Loucy (cell line): ENCODE measurements at regions not wholly inside any gene's neighbourhood (a gene's known extent, or its start where the extent isn't known, plus 50 kb on each side); places are given as distances from the start of the nearest gene placed in this dataset.

Source experiments
- H2AFZ ChIP-seq: fragments of 200-600 bp; sonication (generic); 2 replicates; pipeline ENCODE4 v1.6.0; 2016; ENCODE audit warnings: antibody characterized with exemption, mild to moderate bottlenecking, low read length, moderate library complexity
- H3F3A ChIP-seq: fragments of 200-600 bp; 2 replicates; pipeline ENCODE4 v1.6.0; 2016; ENCODE audit warnings: antibody characterized with exemption, low read depth, mild to moderate bottlenecking
- H3K27me3 ChIP-seq: fragments of 200-600 bp; sonication (generic); 2 replicates; pipeline ENCODE4 v1.6.1; 2014; ENCODE audit warnings: low read length, mild to moderate bottlenecking; ENCODE audit not compliant: insufficient read depth, poor library complexity, severe bottlenecking
- H3K36me3 ChIP-seq: fragments of 200-600 bp; sonication (generic); 2 replicates; pipeline ENCODE4 v1.6.1; 2016; ENCODE audit warnings: low read length; ENCODE audit not compliant: insufficient read depth
- H3K4me1 ChIP-seq: fragments of 200-600 bp; sonication (generic); 2 replicates; pipeline ENCODE4 v1.5.1; 2014; ENCODE audit warnings: low read length, mild to moderate bottlenecking; ENCODE audit not compliant: insufficient read depth, poor library complexity, severe bottlenecking
- H3K4me2 ChIP-seq: fragments of 200-600 bp; sonication (generic); 2 replicates; pipeline ENCODE4 v1.6.0; 2014; ENCODE audit warnings: antibody characterized with exemption, low read length, low read depth, mild to moderate bottlenecking; ENCODE audit not compliant: poor library complexity, severe bottlenecking
- H3K4me3 ChIP-seq: fragments of 200-600 bp; sonication (generic); 2 replicates; pipeline ENCODE4 v1.5.1; 2014; ENCODE audit warnings: low read length, mild to moderate bottlenecking, mixed read lengths; ENCODE audit not compliant: poor library complexity, severe bottlenecking
- H3K79me2 ChIP-seq: fragments of 200-600 bp; sonication (generic); 2 replicates; pipeline ENCODE4 v1.6.1; 2014; ENCODE audit warnings: low read length; ENCODE audit not compliant: insufficient read depth
- H3K9ac ChIP-seq: fragments of 200-600 bp; sonication (generic); 2 replicates; pipeline ENCODE4 v1.6.0; 2014; ENCODE audit warnings: mild to moderate bottlenecking, low read depth, low read length, moderate library complexity; ENCODE audit not compliant: poor library complexity, severe bottlenecking
- H3K9me2 ChIP-seq: fragments of 200-600 bp; sonication (generic); replicated peaks from 2 replicates; pipeline ENCODE4 v1.6.1; 2016; ENCODE audit warnings: low read depth, low read length, mixed read lengths
- H3K9me3 ChIP-seq: fragments of 200-600 bp; sonication (generic); 2 replicates; pipeline ENCODE4 v1.6.1; 2014; ENCODE audit warnings: mild to moderate bottlenecking, antibody characterized with exemption, low read length, low read depth; ENCODE audit not compliant: insufficient read depth
- H4K20me1 ChIP-seq: fragments of 200-600 bp; sonication (generic); 2 replicates; pipeline ENCODE4 v1.6.0; 2014; ENCODE audit warnings: antibody characterized with exemption, low read length, mild to moderate bottlenecking; ENCODE audit not compliant: insufficient read depth, poor library complexity, severe bottlenecking
- EZH2phosphoT487 ChIP-seq: fragments of 200-600 bp; IDR thresholded peaks from 2 replicates; pipeline ENCODE4 v1.6.1; 2018; ENCODE audit warnings: antibody characterized with exemption, mild to moderate bottlenecking, moderate library complexity, borderline replicate concordance
- TF ChIP-seq, protein P1 (sequence below): fragments of 200-600 bp; sonication (generic); conservative IDR thresholded peaks from 2 replicates; pipeline ENCODE4 v1.5.1; 2014; ENCODE audit warnings: mild to moderate bottlenecking, antibody characterized with exemption, low read length

DNA sequence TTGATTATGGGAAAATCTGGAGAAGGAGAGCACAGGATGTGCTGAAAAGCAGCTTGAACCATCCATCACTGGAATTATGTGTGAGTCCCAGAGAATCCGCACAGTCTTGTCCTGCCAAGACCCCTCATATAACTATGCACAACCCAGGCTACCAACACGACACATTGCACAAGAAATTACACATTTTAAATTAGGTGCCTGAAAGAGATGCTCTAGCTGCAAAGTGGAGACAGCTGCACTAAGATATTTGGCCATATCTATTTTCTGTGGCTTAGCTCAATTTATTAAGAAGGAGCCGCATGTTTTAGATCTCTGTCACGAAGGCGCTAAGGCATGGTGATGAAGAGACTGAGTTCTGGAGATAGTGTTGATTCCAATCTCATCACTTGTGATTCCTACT lies 1308.4 kb downstream of the CDH8 start:
- no peaks in the 10 kb centered on the region for H3K9me2 ChIP-seq
- no peaks in the 10 kb centered on the region for H3K27me3 ChIP-seq
- no peaks in the 10 kb centered on the region for H3K36me3 ChIP-seq
- H3K4me2 ChIP-seq, result no peak overlapping the region
- no peaks in the 10 kb centered on the region for H3K4me1 ChIP-seq
- H3K9ac ChIP-seq, result no peak overlapping the region
- H3K79me2 ChIP-seq, result no peaks in the 10 kb centered on the region
- no peaks in the 10 kb centered on the region for H4K20me1 ChIP-seq
- no peak for TF ChIP-seq EZH2phosphoT487
- TF ChIP-seq, protein P1, sequence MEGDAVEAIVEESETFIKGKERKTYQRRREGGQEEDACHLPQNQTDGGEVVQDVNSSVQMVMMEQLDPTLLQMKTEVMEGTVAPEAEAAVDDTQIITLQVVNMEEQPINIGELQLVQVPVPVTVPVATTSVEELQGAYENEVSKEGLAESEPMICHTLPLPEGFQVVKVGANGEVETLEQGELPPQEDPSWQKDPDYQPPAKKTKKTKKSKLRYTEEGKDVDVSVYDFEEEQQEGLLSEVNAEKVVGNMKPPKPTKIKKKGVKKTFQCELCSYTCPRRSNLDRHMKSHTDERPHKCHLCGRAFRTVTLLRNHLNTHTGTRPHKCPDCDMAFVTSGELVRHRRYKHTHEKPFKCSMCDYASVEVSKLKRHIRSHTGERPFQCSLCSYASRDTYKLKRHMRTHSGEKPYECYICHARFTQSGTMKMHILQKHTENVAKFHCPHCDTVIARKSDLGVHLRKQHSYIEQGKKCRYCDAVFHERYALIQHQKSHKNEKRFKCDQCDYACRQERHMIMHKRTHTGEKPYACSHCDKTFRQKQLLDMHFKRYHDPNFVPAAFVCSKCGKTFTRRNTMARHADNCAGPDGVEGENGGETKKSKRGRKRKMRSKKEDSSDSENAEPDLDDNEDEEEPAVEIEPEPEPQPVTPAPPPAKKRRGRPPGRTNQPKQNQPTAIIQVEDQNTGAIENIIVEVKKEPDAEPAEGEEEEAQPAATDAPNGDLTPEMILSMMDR, result no peak
- no peaks in the 10 kb centered on the region for H3K9me3 ChIP-seq
- H3F3A ChIP-seq, result no peaks in the 10 kb centered on the region
- H3K4me3 ChIP-seq, result no peak overlapping the region
- no peak overlapping the region for H2AFZ ChIP-seq

- Histone ChIP-seq H3K36me3 (no peaks in the 10 kb centered on the region), H4K20me1 (no peaks in the 10 kb centered on the region), H3K4me2 (no peak overlapping the region), H3K9me3 (no peaks in the 10 kb centered on the region), H3K4me3 (no peak overlapping the region), H3F3A (no peaks in the 10 kb centered on the region), H3K9me2 (no peaks in the 10 kb centered on the region), H3K27me3 (no peaks in the 10 kb centered on the region), H2AFZ (no peak overlapping the region), H3K4me1 (no peaks in the 10 kb centered on the region), H3K9ac (no peak overlapping the region), H3K79me2 (no peaks in the 10 kb centered on the region)
- TF ChIP-seq, protein P1, result no peak
- TF ChIP-seq EZH2phosphoT487, result no peak
Observed at GRCh38 chr16:60720060-60720459, 1316.2 kb downstream of the CDH8 start.

DNA sequence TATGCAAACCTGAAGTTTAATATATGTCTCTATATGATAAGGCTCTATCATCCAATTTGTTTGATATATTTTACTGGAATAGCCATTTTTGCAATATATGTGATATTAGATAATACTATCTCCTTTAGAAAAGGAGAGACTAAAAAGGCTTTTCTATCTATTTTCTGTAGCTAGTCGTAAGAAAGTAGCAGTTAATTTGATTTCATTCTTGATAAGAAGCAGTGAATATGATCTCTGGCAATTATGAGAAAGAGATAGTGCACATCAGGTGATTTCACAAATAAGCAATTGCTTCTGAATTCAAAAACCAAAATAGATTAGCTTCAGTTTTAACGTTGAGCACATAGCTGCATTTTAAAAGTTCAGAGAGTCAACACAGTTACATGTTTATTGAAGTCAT lies 1318.4 kb downstream of the CDH8 start:
- H2AFZ ChIP-seq, result no peak overlapping the region

More for the DNA sequence above, 1318.4 kb downstream of the CDH8 start:
- no peak overlapping the region for H3K4me2 ChIP-seq
- no peaks in the 10 kb centered on the region for H3K9me3 ChIP-seq
- no peaks in the 10 kb centered on the region for H3K79me2 ChIP-seq
- no peaks in the 10 kb centered on the region for H3K4me1 ChIP-seq
- no peaks in the 10 kb centered on the region for H3K36me3 ChIP-seq
- TF ChIP-seq, protein P1, result no peak
- no peak for TF ChIP-seq EZH2phosphoT487
- H4K20me1 ChIP-seq, result no peaks in the 10 kb centered on the region
- H3K4me3 ChIP-seq, result no peak overlapping the region
- no peak overlapping the region for H3K9ac ChIP-seq
- H3F3A ChIP-seq, result no peaks in the 10 kb centered on the region
- no peaks in the 10 kb centered on the region for H3K27me3 ChIP-seq
- no peaks in the 10 kb centered on the region for H3K9me2 ChIP-seq
